ENCODE measurements at regions not wholly inside any gene's neighbourhood (a gene's known extent, or its start where the extent isn't known, plus 50 kb on each side); places are given as distances from the start of the nearest gene placed in this dataset.

DNA sequence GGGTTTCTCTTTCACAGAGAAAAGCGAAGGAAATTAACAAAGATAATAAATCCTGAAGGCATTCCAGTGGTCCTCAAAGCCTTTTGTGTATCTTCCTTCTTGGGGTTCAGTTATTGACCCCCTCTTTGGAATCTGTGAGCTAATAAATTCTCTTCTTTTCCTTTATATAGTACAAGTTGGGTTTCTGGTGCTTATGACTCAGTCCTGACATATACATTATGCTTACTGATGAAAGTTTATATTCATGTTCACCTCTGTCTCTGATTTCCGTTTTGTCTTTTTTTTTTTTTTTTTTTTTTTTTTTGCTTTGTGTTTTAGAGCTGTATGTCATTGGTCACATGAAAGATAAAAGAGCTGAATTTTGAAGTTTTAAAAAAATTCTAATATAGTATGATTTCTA, 230.7 kb upstream of the RBMS3 start:
- Histone ChIP-seq H3K36me3 (ENCODE audit: control insufficient read depth in 3 of 3, insufficient read depth in 2 of 3, low read depth in 1 of 3, low read length in 3 of 3) (no peaks in the 10 kb centered on the region), H3K9me3 (ENCODE audit: control insufficient read depth in 2 of 2, insufficient read depth in 1 of 2, low read depth in 1 of 2, low read length in 1 of 2) (no peaks in the 10 kb centered on the region), H3K4me1 (ENCODE audit: control insufficient read depth in 3 of 3, insufficient read depth in 2 of 3, low read depth in 1 of 3, low read length in 2 of 3) (no peaks in the 10 kb centered on the region), H3K4me3 (ENCODE audit: low read depth in 1 of 3, low read length in 3 of 3) (no peak overlapping the region), H3K27ac (ENCODE audit: low read depth in 1 of 3, low read length in 2 of 3) (no peak overlapping the region), H3K27me3 (ENCODE audit: control insufficient read depth in 3 of 3, insufficient read depth in 3 of 3, low read length in 3 of 3) (no peaks in the 10 kb centered on the region)
- DNase-seq (no peak), FAIRE-seq (no peak)
- 35 to 66% (median 39%) methylated on average over 2 of the region's 2 CpGs for WGBS, 3 donors

DNA sequence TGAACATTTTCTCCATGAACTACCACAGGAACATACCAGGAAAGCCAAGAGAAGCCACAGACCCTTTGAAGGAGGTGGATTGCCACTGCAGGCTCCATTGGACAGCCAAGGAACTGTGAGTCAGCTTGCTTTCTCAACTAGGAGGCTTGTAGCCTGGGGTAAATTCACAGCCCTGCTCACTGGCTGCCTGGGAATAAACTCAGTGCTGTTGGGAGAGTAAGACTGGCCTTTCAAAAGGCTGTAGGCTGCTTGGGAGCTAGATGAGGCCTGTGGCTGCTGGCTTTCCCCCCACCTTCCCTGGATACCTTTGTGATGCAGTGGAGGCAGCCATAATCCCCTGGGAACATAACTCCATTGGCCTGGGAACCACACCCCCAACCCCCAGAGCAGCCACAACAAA, 223.5 kb upstream of the RBMS3 start:
- Histone ChIP-seq H3K4me3 (ENCODE audit: low read depth in 1 of 3, low read length in 3 of 3) (no peak overlapping the region), H3K9me3 (ENCODE audit: control insufficient read depth in 2 of 2, insufficient read depth in 1 of 2, low read depth in 1 of 2, low read length in 1 of 2) (peaks cover 0 to 17% of the 10 kb centered on the region in 2 donors), H3K4me1 (ENCODE audit: control insufficient read depth in 3 of 3, insufficient read depth in 2 of 3, low read depth in 1 of 3, low read length in 2 of 3) (no peaks in the 10 kb centered on the region), H3K36me3 (ENCODE audit: control insufficient read depth in 3 of 3, insufficient read depth in 2 of 3, low read depth in 1 of 3, low read length in 3 of 3) (no peaks in the 10 kb centered on the region), H3K27ac (ENCODE audit: low read depth in 1 of 3, low read length in 2 of 3) (no peak overlapping the region), H3K27me3 (ENCODE audit: control insufficient read depth in 3 of 3, insufficient read depth in 3 of 3, low read length in 3 of 3) (no peaks in the 10 kb centered on the region)
- FAIRE-seq, result no peak
- no peak for DNase-seq

DNA sequence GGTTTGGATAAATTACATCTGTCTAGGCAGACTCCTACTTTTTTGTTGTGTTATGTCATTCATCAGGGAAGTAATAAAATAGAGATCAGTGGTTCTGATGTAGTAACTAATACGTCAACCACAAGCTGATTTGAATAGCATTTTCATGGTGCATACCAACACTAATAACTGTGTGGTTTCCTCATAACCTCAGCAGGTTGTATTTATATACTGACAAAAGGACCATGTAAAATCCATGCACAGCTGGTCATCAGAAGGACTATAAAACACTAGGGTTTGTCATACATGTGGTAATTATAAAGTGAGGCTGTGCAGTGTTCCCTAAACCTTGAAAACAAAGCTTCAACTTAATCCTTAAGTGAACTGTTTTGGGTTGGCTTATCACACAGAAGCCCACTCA, 216.8 kb upstream of the RBMS3 start:
- Histone ChIP-seq H3K27me3 (ENCODE audit: control insufficient read depth in 3 of 3, insufficient read depth in 3 of 3, low read length in 3 of 3) (no peaks in the 10 kb centered on the region), H3K4me3 (ENCODE audit: low read depth in 1 of 3, low read length in 3 of 3) (no peak overlapping the region), H3K36me3 (ENCODE audit: control insufficient read depth in 3 of 3, insufficient read depth in 2 of 3, low read depth in 1 of 3, low read length in 3 of 3) (no peaks in the 10 kb centered on the region), H3K4me1 (ENCODE audit: control insufficient read depth in 3 of 3, insufficient read depth in 2 of 3, low read depth in 1 of 3, low read length in 2 of 3) (no peaks in the 10 kb centered on the region), H3K9me3 (ENCODE audit: control insufficient read depth in 2 of 2, insufficient read depth in 1 of 2, low read depth in 1 of 2, low read length in 1 of 2) (no peaks in the 10 kb centered on the region), H3K27ac (ENCODE audit: low read depth in 1 of 3, low read length in 2 of 3) (no peak overlapping the region)
- DNase-seq, result no peak
- 60 to 73% (median 70%) methylated on average over 1 of the region's 1 CpG for WGBS, 3 donors
- FAIRE-seq, result no peak

DNA sequence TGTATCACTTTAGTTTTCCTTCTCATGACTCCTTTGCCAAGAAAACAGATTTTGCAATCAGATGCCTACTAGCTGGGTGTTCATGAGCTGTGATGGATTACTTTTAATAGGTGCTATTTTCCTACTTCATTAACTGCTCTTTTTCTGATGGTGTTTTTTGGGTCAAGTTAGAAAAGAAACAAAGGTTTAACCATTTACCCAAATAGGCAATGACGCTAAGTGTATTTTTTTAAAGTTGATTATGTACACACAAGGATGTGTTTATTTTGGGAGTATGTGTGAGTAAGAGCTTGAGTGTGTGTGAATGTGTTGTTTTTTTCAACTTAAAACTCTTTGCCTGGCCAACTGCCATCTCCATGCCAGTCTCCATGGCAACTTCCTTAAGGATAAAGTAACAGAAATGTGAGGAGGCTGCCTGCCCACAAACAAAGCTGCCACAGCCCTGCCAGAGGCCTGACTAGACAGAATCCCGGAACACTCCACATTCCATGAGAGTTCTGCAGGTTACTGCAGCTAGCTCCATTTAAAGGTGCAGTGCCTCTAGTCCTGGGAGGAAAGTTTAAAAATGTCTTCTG, 215.6 kb upstream of the RBMS3 start:
- FAIRE-seq (no peak), DNase-seq (peak in 1 of 2 donors; percentile 16)
- no peaks in the 10 kb centered on the region for H3K4me1 ChIP-seq (ENCODE audit: control insufficient read depth in 3 of 3, insufficient read depth in 2 of 3, low read depth in 1 of 3, low read length in 2 of 3)
- WGBS, 3 donors, result 18 to 26% (median 24%) methylated on average over 2 of the region's 2 CpGs
- H3K36me3 ChIP-seq (ENCODE audit: control insufficient read depth in 3 of 3, insufficient read depth in 2 of 3, low read depth in 1 of 3, low read length in 3 of 3), result no peaks in the 10 kb centered on the region
- H3K9me3 ChIP-seq (ENCODE audit: control insufficient read depth in 2 of 2, insufficient read depth in 1 of 2, low read depth in 1 of 2, low read length in 1 of 2), result no peaks in the 10 kb centered on the region
- H3K27me3 ChIP-seq (ENCODE audit: control insufficient read depth in 3 of 3, insufficient read depth in 3 of 3, low read length in 3 of 3), result no peaks in the 10 kb centered on the region
- no peak overlapping the region for H3K4me3 ChIP-seq (ENCODE audit: low read depth in 1 of 3, low read length in 3 of 3)
- no peak overlapping the region for H3K27ac ChIP-seq (ENCODE audit: low read depth in 1 of 3, low read length in 2 of 3)

DNA sequence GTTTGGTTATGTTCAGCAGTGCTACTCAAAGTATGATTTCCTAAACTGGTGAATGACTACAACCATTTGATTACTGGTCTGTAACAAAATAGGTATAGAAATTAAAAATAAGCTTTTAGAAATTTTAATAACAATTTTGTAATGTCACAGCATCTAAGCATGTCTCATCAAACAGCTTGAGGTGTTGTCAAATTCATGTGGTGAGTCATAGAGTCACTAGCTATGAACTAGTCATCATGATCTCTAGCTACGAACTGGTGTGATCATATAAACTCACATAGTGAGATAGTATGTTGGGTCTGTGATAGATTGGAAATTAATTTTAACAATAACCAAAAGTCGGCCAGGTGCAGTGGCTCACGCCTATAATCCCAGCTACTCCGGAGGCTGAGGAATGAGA, 213.9 kb upstream of the RBMS3 start:
- H3K9me3 ChIP-seq (ENCODE audit: control insufficient read depth in 2 of 2, insufficient read depth in 1 of 2, low read depth in 1 of 2, low read length in 1 of 2), result no peaks in the 10 kb centered on the region
- 88 to 90% (median 89%) methylated on average over 4 of the region's 4 CpGs for WGBS, 3 donors
- DNase-seq, result no peak
- H3K36me3 ChIP-seq (ENCODE audit: control insufficient read depth in 3 of 3, insufficient read depth in 2 of 3, low read depth in 1 of 3, low read length in 3 of 3), result no peaks in the 10 kb centered on the region
- H3K4me1 ChIP-seq (ENCODE audit: control insufficient read depth in 3 of 3, insufficient read depth in 2 of 3, low read depth in 1 of 3, low read length in 2 of 3), result no peaks in the 10 kb centered on the region
- FAIRE-seq, result no peak
- no peaks in the 10 kb centered on the region for H3K27me3 ChIP-seq (ENCODE audit: control insufficient read depth in 3 of 3, insufficient read depth in 3 of 3, low read length in 3 of 3)
- no peak overlapping the region for H3K4me3 ChIP-seq (ENCODE audit: low read depth in 1 of 3, low read length in 3 of 3)
- H3K27ac ChIP-seq (ENCODE audit: low read depth in 1 of 3, low read length in 2 of 3), result no peak overlapping the region

DNA sequence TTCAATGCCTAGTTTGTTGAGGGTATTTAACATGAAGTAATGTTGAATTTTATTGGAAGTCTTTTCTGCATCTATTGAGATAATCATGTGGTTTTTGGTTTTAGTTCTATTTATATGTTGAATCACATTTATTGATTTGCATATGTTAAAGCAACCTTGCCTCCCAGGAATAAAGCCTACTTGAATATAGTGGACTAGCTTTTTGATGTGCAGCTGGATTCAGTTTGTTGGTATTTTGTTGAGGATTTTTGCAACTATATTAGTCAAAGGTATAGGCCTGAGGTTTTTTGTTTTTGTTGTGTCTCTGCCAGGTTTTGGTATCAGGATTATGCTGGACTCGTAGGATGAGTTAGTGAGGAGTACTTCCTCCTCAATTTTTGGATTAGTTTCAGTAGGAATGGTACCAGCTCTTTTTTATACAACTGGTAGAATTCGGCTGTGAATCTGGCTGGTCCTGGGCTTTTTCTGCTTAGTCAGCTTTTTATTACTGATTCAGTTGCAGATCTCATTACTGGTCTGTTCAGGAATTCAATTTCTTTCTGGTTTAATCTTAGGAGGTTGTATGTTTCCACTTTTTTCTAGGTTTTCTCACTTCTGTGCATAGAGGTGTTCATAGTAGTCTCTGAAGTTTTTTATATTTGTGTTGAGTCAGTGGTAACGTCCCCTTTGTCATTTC, 209.8 kb upstream of the RBMS3 start:
- DNase-seq, result no peak
- H3K27me3 ChIP-seq (ENCODE audit: control insufficient read depth in 3 of 3, insufficient read depth in 3 of 3, low read length in 3 of 3), result no peaks in the 10 kb centered on the region
- H3K27ac ChIP-seq (ENCODE audit: low read depth in 1 of 3, low read length in 2 of 3), result no peak overlapping the region
- no peak for FAIRE-seq
- no peak overlapping the region for H3K4me3 ChIP-seq (ENCODE audit: low read depth in 1 of 3, low read length in 3 of 3)
- no peaks in the 10 kb centered on the region for H3K9me3 ChIP-seq (ENCODE audit: control insufficient read depth in 2 of 2, insufficient read depth in 1 of 2, low read depth in 1 of 2, low read length in 1 of 2)
- H3K4me1 ChIP-seq (ENCODE audit: control insufficient read depth in 3 of 3, insufficient read depth in 2 of 3, low read depth in 1 of 3, low read length in 2 of 3), result no peaks in the 10 kb centered on the region
- 49 to 75% (median 64%) methylated on average over 3 of the region's 3 CpGs for WGBS, 3 donors
- no peaks in the 10 kb centered on the region for H3K36me3 ChIP-seq (ENCODE audit: control insufficient read depth in 3 of 3, insufficient read depth in 2 of 3, low read depth in 1 of 3, low read length in 3 of 3)

DNA sequence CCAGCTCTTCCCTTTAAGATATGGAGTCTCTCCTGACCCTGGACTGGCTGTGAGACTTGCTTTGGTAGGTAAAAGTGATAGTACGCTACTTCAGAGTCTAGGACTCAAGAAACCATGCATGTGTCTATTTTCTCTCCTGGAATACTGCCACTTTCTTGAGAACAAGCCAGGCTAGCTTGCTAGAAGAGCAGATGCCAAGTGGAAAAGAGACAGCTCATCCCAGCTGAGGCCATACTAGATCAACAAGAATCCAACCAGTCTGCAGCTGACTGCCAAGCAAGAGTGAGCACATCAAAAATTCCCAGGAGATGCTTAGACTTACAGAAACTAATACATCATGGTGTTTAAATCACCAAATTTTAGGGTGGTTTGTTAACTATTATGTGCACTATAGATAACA, 208.3 kb upstream of the RBMS3 start:
- no peak overlapping the region for H3K27ac ChIP-seq (ENCODE audit: low read depth in 1 of 3, low read length in 2 of 3)
- no peaks in the 10 kb centered on the region for H3K4me1 ChIP-seq (ENCODE audit: control insufficient read depth in 3 of 3, insufficient read depth in 2 of 3, low read depth in 1 of 3, low read length in 2 of 3)
- WGBS, 3 donors, result 65 to 83% (median 68%) methylated on average over 1 of the region's 1 CpG
- no peaks in the 10 kb centered on the region for H3K9me3 ChIP-seq (ENCODE audit: control insufficient read depth in 2 of 2, insufficient read depth in 1 of 2, low read depth in 1 of 2, low read length in 1 of 2)
- H3K4me3 ChIP-seq (ENCODE audit: low read depth in 1 of 3, low read length in 3 of 3), result no peak overlapping the region
- FAIRE-seq (no peak), DNase-seq (no peak)
- no peaks in the 10 kb centered on the region for H3K27me3 ChIP-seq (ENCODE audit: control insufficient read depth in 3 of 3, insufficient read depth in 3 of 3, low read length in 3 of 3)
- no peaks in the 10 kb centered on the region for H3K36me3 ChIP-seq (ENCODE audit: control insufficient read depth in 3 of 3, insufficient read depth in 2 of 3, low read depth in 1 of 3, low read length in 3 of 3)

DNA sequence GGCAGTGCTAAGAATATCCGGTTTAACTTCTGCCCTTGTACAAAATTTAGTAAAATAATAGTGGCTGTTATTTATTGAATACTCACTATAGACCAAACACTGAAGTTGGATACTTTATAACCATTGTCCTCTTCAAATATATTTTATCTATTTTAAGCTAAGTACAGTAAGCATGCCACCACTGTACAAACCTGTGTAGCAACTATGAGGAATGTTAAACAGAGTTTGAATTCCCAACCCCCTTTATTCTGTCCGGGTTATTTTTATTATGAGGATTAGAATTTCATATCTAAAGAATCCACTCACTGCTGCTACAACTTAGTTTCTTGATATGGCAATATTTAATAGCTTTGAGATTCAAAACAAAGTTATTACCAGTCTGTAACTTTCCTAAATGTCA, 203.5 kb upstream of the RBMS3 start:
- Histone ChIP-seq H3K4me1 (ENCODE audit: control insufficient read depth in 3 of 3, insufficient read depth in 2 of 3, low read depth in 1 of 3, low read length in 2 of 3) (no peaks in the 10 kb centered on the region), H3K27me3 (ENCODE audit: control insufficient read depth in 3 of 3, insufficient read depth in 3 of 3, low read length in 3 of 3) (no peaks in the 10 kb centered on the region), H3K36me3 (ENCODE audit: control insufficient read depth in 3 of 3, insufficient read depth in 2 of 3, low read depth in 1 of 3, low read length in 3 of 3) (no peaks in the 10 kb centered on the region), H3K9me3 (ENCODE audit: control insufficient read depth in 2 of 2, insufficient read depth in 1 of 2, low read depth in 1 of 2, low read length in 1 of 2) (no peaks in the 10 kb centered on the region), H3K27ac (ENCODE audit: low read depth in 1 of 3, low read length in 2 of 3) (no peak overlapping the region), H3K4me3 (ENCODE audit: low read depth in 1 of 3, low read length in 3 of 3) (no peak overlapping the region)
- FAIRE-seq, result no peak
- no peak for DNase-seq
- WGBS, 3 donors, result 81 to 87% (median 83%) methylated on average over 2 of the region's 2 CpGs

DNA sequence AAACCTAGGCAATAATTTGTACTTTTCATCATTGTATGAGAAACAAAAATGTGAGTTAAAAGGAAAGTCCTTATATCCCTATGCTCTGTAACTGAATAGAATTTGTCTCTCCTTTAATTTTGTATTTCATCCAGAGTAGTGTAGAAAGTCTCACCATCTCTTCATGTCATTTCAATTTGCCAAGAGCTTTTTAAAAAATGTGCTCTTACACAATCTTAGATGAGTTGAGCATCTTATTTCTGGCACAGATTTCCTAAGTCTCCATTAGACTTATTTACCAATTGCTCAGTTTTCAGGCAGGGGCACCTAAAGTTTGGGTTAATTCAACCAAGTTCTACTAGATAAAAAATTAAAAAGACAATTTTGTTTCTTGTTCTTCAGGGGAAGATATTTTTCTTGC, 201.5 kb upstream of the RBMS3 start:
- Histone ChIP-seq H3K9me3 (ENCODE audit: control insufficient read depth in 2 of 2, insufficient read depth in 1 of 2, low read depth in 1 of 2, low read length in 1 of 2) (no peaks in the 10 kb centered on the region), H3K36me3 (ENCODE audit: control insufficient read depth in 3 of 3, insufficient read depth in 2 of 3, low read depth in 1 of 3, low read length in 3 of 3) (no peaks in the 10 kb centered on the region), H3K4me1 (ENCODE audit: control insufficient read depth in 3 of 3, insufficient read depth in 2 of 3, low read depth in 1 of 3, low read length in 2 of 3) (no peaks in the 10 kb centered on the region), H3K27ac (ENCODE audit: low read depth in 1 of 3, low read length in 2 of 3) (no peak overlapping the region), H3K4me3 (ENCODE audit: low read depth in 1 of 3, low read length in 3 of 3) (no peak overlapping the region), H3K27me3 (ENCODE audit: control insufficient read depth in 3 of 3, insufficient read depth in 3 of 3, low read length in 3 of 3) (no peaks in the 10 kb centered on the region)
- DNase-seq (no peak), FAIRE-seq (no peak)

All from small intestine (tissue), 7 donors.